NCI-H1048 (cell line): ENCODE measurements at regions not wholly inside any gene's neighbourhood (a gene's known extent, or its start where the extent isn't known, plus 50 kb on each side); places are given as distances from the start of the nearest gene placed in this dataset.
"Not testable (repeated sequence)": the region's sequence is repeated elsewhere in the genome, so short reads cannot be mapped to it uniquely, and the experiment has no call there.

ENCODE experiments used
- DNase-seq: peaks from one replicate; lab custom pipeline; 2025; lab: John Stamatoyannopoulos, UW

GRCh38 chr6:155670655-155671054 lies 215.0 kb upstream of the NOX3 start:
- DNase-seq = no peak

- no peak for DNase-seq
Observed at GRCh38 chr6:155660251-155660977, 204.8 kb upstream of the NOX3 start.

GRCh38 chr6:155656024-155656423 lies 200.4 kb upstream of the NOX3 start:
- no peak for DNase-seq

- no peak for DNase-seq
Observed at GRCh38 chr6:155654474-155654873, 198.8 kb upstream of the NOX3 start.

- no peak for DNase-seq
Observed at GRCh38 chr6:155648301-155648700, 192.7 kb upstream of the NOX3 start.

GRCh38 chr6:155647354-155647753 lies 191.7 kb upstream of the NOX3 start:
- DNase-seq = no peak

- DNase-seq = no peak
Observed at GRCh38 chr6:155646443-155646842, 190.8 kb upstream of the NOX3 start.

GRCh38 chr6:155645325-155645724 lies 189.7 kb upstream of the NOX3 start:
- DNase-seq = no peak

GRCh38 chr6:155641603-155642002 lies 186.0 kb upstream of the NOX3 start:
- DNase-seq = no peak

GRCh38 chr6:155638200-155638599 lies 182.6 kb upstream of the NOX3 start:
- DNase-seq = no peak

- no peak for DNase-seq
Observed at GRCh38 chr6:155635416-155635815, 179.8 kb upstream of the NOX3 start.

GRCh38 chr6:155630085-155630484 lies 174.4 kb upstream of the NOX3 start:
- no peak for DNase-seq

GRCh38 chr6:155629652-155630051 lies 174.0 kb upstream of the NOX3 start:
- DNase-seq = no peak

- no peak for DNase-seq
Observed at GRCh38 chr6:155628306-155628705, 172.7 kb upstream of the NOX3 start.

GRCh38 chr6:155627722-155628212 lies 172.1 kb upstream of the NOX3 start:
- DNase-seq = not testable (repeated sequence)

GRCh38 chr6:155623450-155624178 lies 168.0 kb upstream of the NOX3 start:
- DNase-seq = no peak

- DNase-seq = no peak
Observed at GRCh38 chr6:155614606-155615005, 159.0 kb upstream of the NOX3 start.

- DNase-seq = no peak
Observed at GRCh38 chr6:155611742-155612141, 156.1 kb upstream of the NOX3 start.

- DNase-seq = no peak
Observed at GRCh38 chr6:155604991-155605390, 149.4 kb upstream of the NOX3 start.

GRCh38 chr6:155599561-155599960 lies 143.9 kb upstream of the NOX3 start:
- no peak for DNase-seq

GRCh38 chr6:155599160-155599559 lies 143.5 kb upstream of the NOX3 start:
- no peak for DNase-seq

- no peak for DNase-seq
Observed at GRCh38 chr6:155595284-155595683, 139.6 kb upstream of the NOX3 start.

- no peak for DNase-seq
Observed at GRCh38 chr6:155591741-155592140, 136.1 kb upstream of the NOX3 start.
